ENCODE measurements at regions not wholly inside any gene's neighbourhood (a gene's known extent, or its start where the extent isn't known, plus 50 kb on each side); places are given as distances from the start of the nearest gene placed in this dataset.

- ATAC-seq = no peak
- POLR2A ChIA-PET (ENCODE audit: unreplicated experiment) = no interaction called here
- Histone ChIP-seq H3K79me2 (ENCODE audit: low read length) (no peaks in the 10 kb centered on the region), H3K4me1 (ENCODE audit: insufficient read depth, low read length) (peaks cover 9% of the 10 kb centered on the region; the same call in 1 of the 2 replicates), H3F3A (ENCODE audit: low read length, unreplicated experiment) (no peaks in the 10 kb centered on the region), H3K27ac (ENCODE audit: low read length) (no peak overlapping the region), H3K4me2 (ENCODE audit: low read length) (no peak overlapping the region), H3K9me2 (replicated peaks; ENCODE audit: low read length) (no peaks in the 10 kb centered on the region), H4K20me1 (ENCODE audit: low read length) (no peaks in the 10 kb centered on the region), H3K27me3 (ENCODE audit: low read length) (no peaks in the 10 kb centered on the region), H3K36me3 (ENCODE audit: low read depth, low read length) (no peaks in the 10 kb centered on the region), H3K9me3 (ENCODE audit: low read length) (no peaks in the 10 kb centered on the region), H2AFZ (ENCODE audit: low read length) (no peak overlapping the region), H3K9ac (ENCODE audit: low read length) (no peak overlapping the region), H3K4me3 (ENCODE audit: low read length) (no peak overlapping the region)
- DNase-seq = no peak
- TF ChIP-seq EZH2phosphoT487 (IDR thresholded peaks at IDR 0.05; ENCODE audit: borderline replicate concordance, low read length) (no peak), EZH2 (IDR thresholded peaks at IDR 0.05; ENCODE audit: low read length, unreplicated experiment) (no peak), CTCF (conservative IDR thresholded peaks at IDR 0.05; ENCODE audit: low read depth, low read length) (no peak)
- intact Hi-C loops (cut with micrococcal nuclease) = no loop called here
- CTCF ChIA-PET = no interaction called here
- BruUV-seq (replicated peaks) = no TSS peak
Measured at GRCh38 chr13:107960301-107960700, 255.0 kb downstream of the LIG4 start.

GRCh38 chr13:107956889-107957288 is 258.4 kb downstream of the LIG4 start:
- intact Hi-C loops (cut with micrococcal nuclease) = no loop called here
- TF ChIP-seq EZH2phosphoT487 (IDR thresholded peaks at IDR 0.05; ENCODE audit: borderline replicate concordance, low read length) = no peak
- POLR2A ChIA-PET (ENCODE audit: unreplicated experiment) = no interaction called here
- Histone ChIP-seq H3K27ac (ENCODE audit: low read length) (no peak overlapping the region), H3K9ac (ENCODE audit: low read length) (no peak overlapping the region), H3F3A (ENCODE audit: low read length, unreplicated experiment) (no peaks in the 10 kb centered on the region), H3K9me2 (replicated peaks; ENCODE audit: low read length) (no peaks in the 10 kb centered on the region), H3K9me3 (ENCODE audit: low read length) (no peaks in the 10 kb centered on the region), H3K4me2 (ENCODE audit: low read length) (no peak overlapping the region), H2AFZ (ENCODE audit: low read length) (no peak overlapping the region), H3K79me2 (ENCODE audit: low read length) (no peaks in the 10 kb centered on the region), H3K4me1 (ENCODE audit: insufficient read depth, low read length) (peaks cover 2% of the 10 kb centered on the region; the same call in 1 of the 2 replicates), H3K36me3 (ENCODE audit: low read depth, low read length) (no peaks in the 10 kb centered on the region), H3K27me3 (ENCODE audit: low read length) (no peaks in the 10 kb centered on the region), H4K20me1 (ENCODE audit: low read length) (no peaks in the 10 kb centered on the region), H3K4me3 (ENCODE audit: low read length) (no peak overlapping the region)
- no peak for ATAC-seq
- no peak for DNase-seq
- BruUV-seq (replicated peaks) = no TSS peak
- CTCF ChIA-PET = no interaction called here

GRCh38 chr13:107942030-107942617 is 273.2 kb downstream of the LIG4 start:
- Histone ChIP-seq H3K27ac (ENCODE audit: low read length) (no peak overlapping the region), H3K27me3 (ENCODE audit: low read length) (no peaks in the 10 kb centered on the region), H3K4me2 (ENCODE audit: low read length) (no peak overlapping the region), H3K79me2 (ENCODE audit: low read length) (no peaks in the 10 kb centered on the region), H3F3A (ENCODE audit: low read length, unreplicated experiment) (no peaks in the 10 kb centered on the region), H4K20me1 (ENCODE audit: low read length) (no peaks in the 10 kb centered on the region), H3K9ac (ENCODE audit: low read length) (no peak overlapping the region), H3K9me2 (replicated peaks; ENCODE audit: low read length) (no peaks in the 10 kb centered on the region), H3K4me3 (ENCODE audit: low read length) (no peak overlapping the region), H3K9me3 (ENCODE audit: low read length) (no peaks in the 10 kb centered on the region), H3K4me1 (ENCODE audit: insufficient read depth, low read length) (peaks cover 27% of the 10 kb centered on the region), H2AFZ (ENCODE audit: low read length) (no peak overlapping the region), H3K36me3 (ENCODE audit: low read depth, low read length) (no peaks in the 10 kb centered on the region)
- intact Hi-C loops (cut with micrococcal nuclease) = no loop called here
- CTCF ChIA-PET = no interaction called here
- TF ChIP-seq EZH2phosphoT487 (IDR thresholded peaks at IDR 0.05; ENCODE audit: borderline replicate concordance, low read length) (no peak), CTCF (conservative IDR thresholded peaks at IDR 0.05; ENCODE audit: low read depth, low read length) (no peak)
- DNase-seq (no peak), ATAC-seq (no peak)
- BruUV-seq (replicated peaks) = no TSS peak
- POLR2A ChIA-PET (ENCODE audit: unreplicated experiment) = no interaction called here

All from PC-3 (cell line).